Natural killer cell (primary cell): ENCODE measurements at regions not wholly inside any gene's neighbourhood (a gene's known extent, or its start where the extent isn't known, plus 50 kb on each side); places are given as distances from the start of the nearest gene placed in this dataset.

Experiments
- ATAC-seq, 3 donors: fragments of 150-1000 bp in 2 of 3; fragments of 200-7000 bp in 1 of 3; cut with Tn5 transposase; 1 replicate in 1 of 3; 2 replicates in 2 of 3; pipeline ENCODE4 v1.10.0; 2021; ENCODE audit warnings: mild to moderate bottlenecking in 2 of 3, moderate library complexity in 2 of 3
- DNase-seq, 2 donors: peaks; one replicate each; pipeline versions ENCODE4 v3.0.0 to v3.0.0-alpha.2; 2013 to 2021; ENCODE audit warnings: mixed read lengths in 1 of 2
- H3K27ac ChIP-seq: one replicate; pipeline ENCODE4 v1.5.1; 2013; ENCODE audit warnings: mild to moderate bottlenecking, low read length
- H3K27me3 ChIP-seq: one replicate; pipeline ENCODE4 v1.6.1; 2013; ENCODE audit warnings: low read length; ENCODE audit not compliant: control insufficient read depth, insufficient read depth
- H3K36me3 ChIP-seq: one replicate; pipeline ENCODE4 v1.6.1; 2013; ENCODE audit warnings: low read length; ENCODE audit not compliant: control insufficient read depth, insufficient read depth
- H3K4me1 ChIP-seq: one replicate; pipeline ENCODE4 v1.6.1; 2013; ENCODE audit warnings: low read length; ENCODE audit not compliant: control insufficient read depth, insufficient read depth
- H3K4me3 ChIP-seq: one replicate; pipeline ENCODE4 v1.5.1; 2013; ENCODE audit warnings: low read length
- H3K9me3 ChIP-seq: one replicate; pipeline ENCODE4 v1.6.1; 2013; ENCODE audit warnings: low read length; ENCODE audit not compliant: control insufficient read depth, insufficient read depth
- H3K27ac Mint-ChIP-seq, 2 donors: one replicate each; pipeline ENCODE4 v1.8.0; 2022; ENCODE audit warnings: mild to moderate bottlenecking in 2 of 2, mixed read lengths in 2 of 2, moderate library complexity in 1 of 2
- H3K27me3 Mint-ChIP-seq, 2 donors: one replicate each; pipeline ENCODE4 v1.8.0; 2022; ENCODE audit warnings: low read depth in 2 of 2, mixed read lengths in 2 of 2
- H3K36me3 Mint-ChIP-seq: one replicate; pipeline ENCODE4 v1.8.0; 2022; ENCODE audit warnings: mixed read lengths
- H3K4me1 Mint-ChIP-seq, 2 donors: one replicate each; pipeline ENCODE4 v1.8.0; 2022; ENCODE audit warnings: mixed read lengths in 2 of 2
- H3K4me3 Mint-ChIP-seq: one replicate; pipeline ENCODE4 v1.8.0; 2022; ENCODE audit warnings: mild to moderate bottlenecking, moderate library complexity, mixed read lengths
- H3K9me3 Mint-ChIP-seq, 2 donors: one replicate each; pipeline ENCODE4 v1.8.0; 2022; ENCODE audit warnings: mixed read lengths in 2 of 2
- WGBS: methylation state at CpG from one replicate; pipeline ENCODE4 v1.1.7; 2013; ENCODE audit warnings: missing lambda C conversion rate; ENCODE audit not compliant: insufficient coverage; 5-methylcytosine and 5-hydroxymethylcytosine counted together
- intact Hi-C: fragments of 100-400 bp; cut with micrococcal nuclease; formaldehyde crosslinking; loops from one replicate; pipeline ENCODE4 v1.14.2; 2022
- TF ChIP-seq, protein P1 (sequence below): fragments of 200-600 bp; IDR thresholded peaks from one replicate; pipeline ENCODE4 v1.8.0; 2022; ENCODE audit warnings: antibody characterized with exemption

DNA sequence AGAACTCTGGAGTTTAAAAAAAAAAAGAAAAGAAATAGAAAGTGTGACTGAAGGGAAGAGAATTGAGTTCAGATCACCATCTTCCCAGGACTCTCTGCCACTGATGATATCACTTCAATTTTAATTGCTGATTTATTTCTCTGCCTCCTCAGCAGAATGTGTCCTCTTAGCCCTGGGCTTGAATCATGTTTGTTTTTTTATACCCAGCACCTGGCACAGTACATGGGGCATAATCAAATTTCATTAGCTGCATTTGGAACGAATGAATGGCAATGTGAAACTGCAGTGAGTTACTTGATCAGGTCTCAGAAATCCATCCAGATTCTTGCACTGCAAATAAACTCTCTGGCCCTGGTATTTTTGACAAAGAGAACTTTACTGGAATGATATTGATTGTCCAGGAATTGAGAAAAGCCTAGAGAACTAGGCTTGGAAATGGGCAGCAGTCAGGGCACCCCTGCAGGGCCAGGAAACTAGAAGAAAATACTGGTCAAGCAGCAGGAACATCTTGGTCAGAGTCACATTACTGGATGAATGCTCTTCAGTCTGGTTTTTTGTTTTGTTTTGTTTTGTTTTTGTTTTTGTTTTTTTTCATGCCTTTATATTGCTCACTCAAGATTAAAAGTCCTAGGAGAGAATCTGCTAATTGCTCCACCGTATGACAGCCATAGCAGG is 103.8 kb upstream of the FAM78B start:
- DNase-seq, result no peak
- 98% methylated on average over 2 of the region's 2 CpGs for WGBS
- Mint-ChIP-seq H3K4me3 (no peak overlapping the region), H3K27ac (no peak overlapping the region), H3K27me3 (no peaks in the 10 kb centered on the region), H3K36me3 (no peaks in the 10 kb centered on the region), H3K4me1 (no peaks in the 10 kb centered on the region), H3K9me3 (peaks cover 0 to 8% of the 10 kb centered on the region in 2 donors)
- H3K36me3 ChIP-seq, result no peaks in the 10 kb centered on the region
- no peaks in the 10 kb centered on the region for H3K4me1 ChIP-seq
- TF ChIP-seq, protein P1, sequence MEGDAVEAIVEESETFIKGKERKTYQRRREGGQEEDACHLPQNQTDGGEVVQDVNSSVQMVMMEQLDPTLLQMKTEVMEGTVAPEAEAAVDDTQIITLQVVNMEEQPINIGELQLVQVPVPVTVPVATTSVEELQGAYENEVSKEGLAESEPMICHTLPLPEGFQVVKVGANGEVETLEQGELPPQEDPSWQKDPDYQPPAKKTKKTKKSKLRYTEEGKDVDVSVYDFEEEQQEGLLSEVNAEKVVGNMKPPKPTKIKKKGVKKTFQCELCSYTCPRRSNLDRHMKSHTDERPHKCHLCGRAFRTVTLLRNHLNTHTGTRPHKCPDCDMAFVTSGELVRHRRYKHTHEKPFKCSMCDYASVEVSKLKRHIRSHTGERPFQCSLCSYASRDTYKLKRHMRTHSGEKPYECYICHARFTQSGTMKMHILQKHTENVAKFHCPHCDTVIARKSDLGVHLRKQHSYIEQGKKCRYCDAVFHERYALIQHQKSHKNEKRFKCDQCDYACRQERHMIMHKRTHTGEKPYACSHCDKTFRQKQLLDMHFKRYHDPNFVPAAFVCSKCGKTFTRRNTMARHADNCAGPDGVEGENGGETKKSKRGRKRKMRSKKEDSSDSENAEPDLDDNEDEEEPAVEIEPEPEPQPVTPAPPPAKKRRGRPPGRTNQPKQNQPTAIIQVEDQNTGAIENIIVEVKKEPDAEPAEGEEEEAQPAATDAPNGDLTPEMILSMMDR, result no peak
- intact Hi-C loops, result no loop called here
- no peaks in the 10 kb centered on the region for H3K9me3 ChIP-seq
- no peak overlapping the region for H3K27ac ChIP-seq
- ATAC-seq, result no peak
- no peak overlapping the region for H3K4me3 ChIP-seq
- H3K27me3 ChIP-seq, result no peaks in the 10 kb centered on the region

- no peaks in the 10 kb centered on the region for H3K27me3 ChIP-seq
- TF ChIP-seq, protein P1, result no peak
- H3K4me3 ChIP-seq, result no peak overlapping the region
- 60% methylated on average over 1 of the region's 1 CpG for WGBS
- Mint-ChIP-seq H3K36me3 (no peaks in the 10 kb centered on the region), H3K9me3 (peaks cover 0 to 13% of the 10 kb centered on the region in 2 donors), H3K27me3 (no peaks in the 10 kb centered on the region), H3K27ac (no peak overlapping the region), H3K4me1 (no peaks in the 10 kb centered on the region), H3K4me3 (no peak overlapping the region)
- H3K9me3 ChIP-seq, result no peaks in the 10 kb centered on the region
- ATAC-seq (no peak), DNase-seq (no peak)
- H3K36me3 ChIP-seq, result no peaks in the 10 kb centered on the region
- H3K27ac ChIP-seq, result no peak overlapping the region
- intact Hi-C loops, result no loop called here
- no peaks in the 10 kb centered on the region for H3K4me1 ChIP-seq
Measured at GRCh38 chr1:166271151-166271538, 104.3 kb upstream of the FAM78B start.

DNA sequence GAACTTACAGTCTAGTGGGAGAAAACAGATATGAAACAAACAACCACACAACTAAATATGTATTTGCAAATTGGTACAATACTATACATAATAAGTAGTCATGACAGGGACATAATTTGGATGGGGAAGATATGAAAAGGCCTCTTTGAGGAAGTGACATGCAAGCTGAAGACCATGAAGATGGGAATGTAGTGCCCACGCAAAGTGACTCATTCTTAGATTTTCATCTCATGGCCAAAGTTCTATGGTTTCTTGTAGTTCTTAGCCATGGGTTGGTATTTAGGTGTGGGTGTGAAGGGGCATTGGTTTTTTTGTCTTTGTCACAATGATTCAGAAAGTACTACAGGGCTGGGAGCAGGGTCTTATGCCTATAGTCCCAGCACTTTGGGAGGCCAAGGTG is 105.4 kb upstream of the FAM78B start:
- H3K27ac ChIP-seq, result no peak overlapping the region
- no peaks in the 10 kb centered on the region for H3K36me3 Mint-ChIP-seq
- peaks cover 0 to 16% of the 10 kb centered on the region in 2 donors for H3K9me3 Mint-ChIP-seq
- no peak overlapping the region for H3K4me3 Mint-ChIP-seq
- H3K4me1 ChIP-seq, result no peaks in the 10 kb centered on the region
- no peaks in the 10 kb centered on the region for H3K4me1 Mint-ChIP-seq
- no peak for ATAC-seq
- no peaks in the 10 kb centered on the region for H3K36me3 ChIP-seq
- no peaks in the 10 kb centered on the region for H3K9me3 ChIP-seq
- TF ChIP-seq, protein P1, result no peak
- no peaks in the 10 kb centered on the region for H3K27me3 ChIP-seq
- WGBS, result 82% methylated on average over 1 of the region's 1 CpG
- H3K4me3 ChIP-seq, result no peak overlapping the region
- no peaks in the 10 kb centered on the region for H3K27me3 Mint-ChIP-seq
- no peak for DNase-seq
- intact Hi-C loops, result no loop called here
- no peak overlapping the region for H3K27ac Mint-ChIP-seq

- TF ChIP-seq, protein P1, result no peak
- H3K27me3 Mint-ChIP-seq, result no peaks in the 10 kb centered on the region
- H3K27ac ChIP-seq, result no peak overlapping the region
- DNase-seq (no peak), ATAC-seq (no peak)
- H3K4me1 Mint-ChIP-seq, result no peaks in the 10 kb centered on the region
- no peak overlapping the region for H3K4me3 Mint-ChIP-seq
- H3K27ac Mint-ChIP-seq, result no peak overlapping the region
- intact Hi-C loops, result no loop called here
- peaks cover 0 to 18% of the 10 kb centered on the region in 2 donors for H3K9me3 Mint-ChIP-seq
- no peak overlapping the region for H3K4me3 ChIP-seq
- H3K4me1 ChIP-seq, result no peaks in the 10 kb centered on the region
- H3K9me3 ChIP-seq, result no peaks in the 10 kb centered on the region
- H3K36me3 Mint-ChIP-seq, result no peaks in the 10 kb centered on the region
- H3K27me3 ChIP-seq, result no peaks in the 10 kb centered on the region
- no peaks in the 10 kb centered on the region for H3K36me3 ChIP-seq
Measured at GRCh38 chr1:166272851-166273250, 106.0 kb upstream of the FAM78B start.
